GM12892 (cell line): ENCODE measurements at regions not wholly inside any gene's neighbourhood (a gene's known extent, or its start where the extent isn't known, plus 50 kb on each side); places are given as distances from the start of the nearest gene placed in this dataset.

Experiments
- DNase-seq: peaks from one replicate; pipeline ENCODE4 v3.0.0; 2011; ENCODE audit not compliant: insufficient read length
- FAIRE-seq: peaks from 2 replicates; lab custom pipeline; 2011; peaks lifted over from hg19 to GRCh38; lab: Jason Lieb, UNC
- POLR2A ChIP-seq: IDR thresholded peaks from 2 replicates; pipeline ENCODE4 v1.6.1; 2011; ENCODE audit warnings: low read depth, low read length, control low read depth
- POLR2AphosphoS5 ChIP-seq: IDR thresholded peaks from 2 replicates; pipeline ENCODE4 v1.6.1; 2011; ENCODE audit warnings: low read depth, low read length, control low read depth
- TAF1 ChIP-seq: IDR thresholded peaks from 2 replicates; pipeline ENCODE4 v1.6.1; 2011; ENCODE audit warnings: low read depth, mild to moderate bottlenecking, control low read depth, low read length, borderline replicate concordance

DNA sequence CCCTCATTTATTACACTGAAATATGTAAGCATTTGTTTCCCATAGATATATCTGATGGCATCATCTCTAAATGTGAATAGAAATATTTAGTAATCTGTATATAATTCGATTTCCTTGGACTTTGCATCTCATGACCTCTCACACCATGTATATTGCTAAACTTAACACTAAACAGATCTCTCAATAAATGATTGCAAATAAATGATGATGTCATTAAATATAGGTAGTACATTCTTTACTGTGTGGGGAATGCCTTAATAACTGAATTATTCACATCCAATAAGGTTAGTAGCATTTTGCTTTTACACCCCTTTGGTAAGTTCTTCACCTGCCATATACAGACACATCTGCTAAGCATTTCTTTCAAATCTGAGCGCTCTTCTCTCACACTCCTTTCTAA, 340.5 kb downstream of the FSCB start:
- no peak for DNase-seq
- TF ChIP-seq POLR2AphosphoS5 (no peak), POLR2A (no peak), TAF1 (no peak)
- FAIRE-seq, result no peak

DNA sequence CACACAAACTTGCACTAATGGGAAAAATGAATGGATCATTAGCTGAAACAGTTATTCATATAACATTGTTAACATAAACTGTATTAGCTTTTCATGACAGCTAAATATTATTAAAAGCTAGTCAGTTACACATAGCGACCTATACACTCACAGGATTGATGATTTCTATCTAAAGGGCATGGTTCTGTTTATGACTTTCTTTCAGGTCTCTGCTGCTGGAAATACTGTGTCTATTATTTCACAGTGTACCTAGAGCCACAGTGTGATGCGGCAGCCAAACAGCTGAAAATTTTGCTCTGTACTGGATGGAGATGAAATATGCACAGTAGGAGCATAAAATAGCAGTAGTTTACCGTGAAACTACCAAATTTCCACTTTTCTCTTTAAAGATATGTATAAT, 341.1 kb downstream of the FSCB start:
- no peak for DNase-seq
- no peak for FAIRE-seq

DNA sequence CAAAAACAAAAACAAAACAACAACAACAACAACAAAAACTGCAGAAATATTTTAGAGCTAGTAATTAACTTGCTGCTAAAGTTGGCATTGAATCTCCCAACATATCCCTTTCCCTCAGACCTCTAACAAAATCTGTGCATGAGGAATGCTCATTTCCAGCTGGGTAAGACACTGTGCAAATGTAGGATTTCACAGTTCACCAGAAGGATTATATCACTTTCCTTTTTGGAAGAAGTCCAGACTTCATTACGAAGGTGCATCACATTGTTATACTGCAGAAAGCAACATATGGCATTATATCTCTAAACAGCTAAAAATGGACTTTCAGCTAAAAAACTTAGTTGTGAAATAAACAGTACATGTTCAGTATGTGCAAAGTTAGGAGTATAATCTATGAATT, 341.8 kb downstream of the FSCB start:
- DNase-seq (no peak), FAIRE-seq (no peak)
- TF ChIP-seq POLR2AphosphoS5, result no peak
- TF ChIP-seq TAF1, result no peak

More for the DNA sequence above, 341.1 kb downstream of the FSCB start:
- TF ChIP-seq POLR2A (no peak), POLR2AphosphoS5 (no peak), TAF1 (no peak)

DNA sequence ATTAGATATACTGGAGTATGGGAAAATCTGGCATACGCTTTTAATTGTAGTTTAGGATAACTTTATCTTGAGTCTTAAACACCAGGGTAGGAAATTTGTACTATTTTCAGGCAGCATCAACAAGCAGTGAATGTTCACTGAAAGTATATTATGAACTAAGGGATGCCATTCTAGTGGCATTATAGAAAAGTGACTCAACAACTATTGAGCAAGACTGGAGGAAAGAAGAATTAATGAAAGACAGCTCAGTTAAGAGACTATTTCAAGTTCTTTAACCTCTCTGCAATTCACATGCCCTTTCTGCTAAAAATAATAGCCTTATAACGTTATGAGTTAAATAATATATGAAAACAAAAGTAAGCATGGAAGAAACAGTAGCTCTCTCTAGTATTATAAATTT, 343.1 kb downstream of the FSCB start:
- FAIRE-seq (no peak), DNase-seq (no peak)
- TF ChIP-seq TAF1 (no peak), POLR2AphosphoS5 (no peak), POLR2A (no peak)

DNA sequence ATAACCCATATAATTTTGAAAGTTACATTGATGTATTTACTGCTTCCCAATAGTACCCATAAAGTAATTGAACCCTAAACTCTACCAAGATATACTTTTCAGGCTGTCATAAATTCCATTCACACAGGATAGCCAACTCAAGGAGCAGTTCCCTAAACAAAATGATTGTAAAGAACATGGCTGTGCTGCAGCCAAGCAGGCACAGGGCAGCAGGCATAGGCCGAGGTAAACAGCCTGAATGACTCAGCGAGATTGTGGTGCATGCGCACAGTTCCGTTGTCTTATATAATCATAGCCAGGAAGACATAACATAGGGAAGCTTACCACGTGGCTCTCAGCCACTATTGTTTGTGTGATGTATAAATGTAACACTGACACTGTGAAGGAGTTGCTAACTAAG, 344.9 kb downstream of the FSCB start:
- no peak for FAIRE-seq
- no peak for TF ChIP-seq POLR2A
- DNase-seq, result no peak

DNA sequence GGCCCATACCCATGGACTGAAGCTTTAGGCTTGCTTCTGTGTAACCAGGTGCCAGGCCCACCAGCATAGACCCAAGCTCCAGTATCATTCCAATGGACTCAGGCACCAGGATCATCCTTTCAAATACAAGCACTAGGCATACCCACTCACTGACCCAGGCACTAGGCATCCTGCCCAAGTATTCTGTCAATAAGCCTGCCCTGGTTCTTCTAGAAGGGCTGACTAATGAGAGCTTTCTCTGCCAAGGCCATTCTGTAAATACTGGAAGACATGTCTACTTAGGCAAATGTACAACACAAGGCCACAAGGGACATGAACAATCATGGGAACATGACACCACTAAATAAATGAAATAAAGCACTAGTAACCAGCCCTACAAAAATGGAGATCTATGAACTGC, 352.2 kb downstream of the FSCB start:
- TF ChIP-seq POLR2A (no peak), POLR2AphosphoS5 (no peak), TAF1 (no peak)
- FAIRE-seq (no peak), DNase-seq (no peak)

DNA sequence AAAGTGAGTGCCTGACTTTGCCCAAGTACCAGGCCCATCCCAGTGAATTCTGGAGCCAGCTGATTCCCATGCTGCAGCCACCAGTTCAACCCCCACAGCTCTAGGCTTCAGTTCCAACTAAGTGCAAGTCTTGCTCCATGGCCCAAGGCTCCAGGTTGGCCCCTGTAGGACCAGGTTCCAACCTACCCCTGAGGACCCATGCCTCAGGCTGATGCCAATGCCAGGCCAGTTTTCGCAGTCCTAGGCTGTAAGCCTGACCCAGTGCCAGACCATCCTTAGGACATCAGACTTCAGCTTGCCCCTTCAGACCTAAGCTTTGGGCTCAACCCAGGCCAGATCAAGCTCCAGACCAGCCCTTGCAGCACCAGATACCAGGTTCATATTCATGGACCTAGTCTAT, 352.6 kb downstream of the FSCB start:
- no peak for DNase-seq
- TF ChIP-seq POLR2A, result no peak
- no peak for FAIRE-seq

DNA sequence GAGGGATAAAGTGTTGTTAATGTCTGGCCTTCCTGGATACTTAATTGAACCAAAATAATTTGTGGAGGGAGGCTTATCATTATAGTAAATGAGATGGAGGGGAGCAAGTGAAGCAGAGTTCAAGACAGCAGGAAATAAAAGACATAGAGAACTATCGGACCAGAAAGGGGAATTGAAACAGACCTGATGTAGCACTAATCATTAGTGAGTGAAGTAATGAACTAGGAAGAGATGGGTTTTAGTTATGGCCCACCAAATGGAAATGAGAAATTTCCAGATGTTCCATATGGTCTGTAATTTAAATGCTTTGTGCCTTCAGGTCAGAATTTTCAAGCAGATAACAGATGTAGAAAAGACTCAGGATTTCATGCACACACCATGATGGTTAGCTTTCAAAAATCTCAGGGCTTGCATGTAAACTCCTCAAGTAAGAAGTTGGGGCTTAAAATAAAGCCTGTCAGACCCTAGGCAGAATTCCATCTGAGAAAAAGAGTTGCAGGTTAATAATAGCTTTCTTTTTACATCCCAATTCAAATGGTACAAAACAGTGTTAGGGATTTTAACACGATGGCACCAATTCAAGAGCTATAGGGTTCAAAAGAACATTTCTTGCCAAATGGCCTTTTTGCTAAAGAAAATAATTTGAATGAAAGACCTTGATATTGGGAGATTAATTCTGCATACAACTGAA, 355.8 kb downstream of the FSCB start:
- no peak for FAIRE-seq
- DNase-seq, result no peak
- TF ChIP-seq POLR2AphosphoS5 (no peak), TAF1 (no peak), POLR2A (no peak)

DNA sequence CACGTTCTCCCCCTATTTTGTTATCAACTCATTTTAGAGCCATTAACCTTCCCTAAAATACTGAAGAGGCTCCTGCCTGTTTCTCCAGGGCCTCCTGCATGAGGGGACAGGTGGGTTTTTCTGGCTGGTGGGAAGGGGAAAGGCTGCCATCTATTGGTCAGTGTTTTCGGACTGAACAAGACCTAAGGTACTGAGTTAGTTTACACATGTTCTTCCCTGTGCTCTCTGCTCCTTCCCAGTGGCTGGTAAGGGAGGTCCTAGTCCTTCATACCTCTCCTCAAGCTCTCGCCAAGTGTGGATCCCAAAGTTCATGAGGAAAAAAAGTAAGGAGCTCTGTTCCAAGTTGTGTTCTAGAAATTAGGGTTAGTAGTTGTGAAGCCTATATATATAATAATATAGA, 357.5 kb downstream of the FSCB start:
- no peak for TF ChIP-seq POLR2A
- TF ChIP-seq TAF1, result no peak
- TF ChIP-seq POLR2AphosphoS5, result no peak
- DNase-seq (no peak), FAIRE-seq (no peak)

DNA sequence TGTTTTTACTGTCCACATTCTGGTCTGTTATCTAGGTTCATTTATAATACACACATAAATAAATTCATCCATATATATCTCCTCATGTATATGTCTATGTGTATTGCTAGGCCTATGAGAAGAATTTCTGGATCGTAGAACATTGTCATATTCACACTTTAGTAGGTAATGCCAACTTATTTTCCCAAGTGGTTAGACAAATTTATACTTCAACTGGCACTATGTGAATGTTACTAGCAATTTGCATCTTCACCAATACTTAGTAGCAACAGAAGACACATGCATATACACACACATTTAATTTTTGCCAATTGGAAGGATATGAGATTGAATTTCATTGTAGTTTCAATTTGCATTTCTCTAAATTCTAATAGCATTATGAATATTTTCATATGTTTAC, 365.1 kb downstream of the FSCB start:
- no peak for TF ChIP-seq POLR2A
- TF ChIP-seq POLR2AphosphoS5, result no peak
- DNase-seq, result no peak
- no peak for FAIRE-seq

DNA sequence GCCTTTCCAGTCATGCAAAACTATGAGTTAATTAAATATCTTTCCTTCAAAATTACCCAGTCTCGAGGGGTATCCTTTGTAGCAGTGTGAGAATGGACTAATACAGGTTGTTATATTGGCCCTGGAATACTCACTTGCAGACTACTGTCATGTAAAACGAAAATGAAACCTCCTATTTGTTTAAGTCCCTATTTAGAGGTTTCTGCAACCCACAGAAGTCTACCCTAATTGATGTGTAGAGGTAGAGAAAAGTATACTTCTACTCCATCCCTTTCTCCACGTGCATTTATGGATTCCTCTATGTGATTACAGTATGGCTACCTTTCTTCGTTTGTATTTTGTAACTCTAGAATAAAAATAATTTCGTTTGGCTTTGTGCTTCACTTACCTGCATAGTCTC, 371.1 kb downstream of the FSCB start:
- FAIRE-seq (no peak), DNase-seq (no peak)
- TF ChIP-seq TAF1 (no peak), POLR2AphosphoS5 (no peak), POLR2A (no peak)

DNA sequence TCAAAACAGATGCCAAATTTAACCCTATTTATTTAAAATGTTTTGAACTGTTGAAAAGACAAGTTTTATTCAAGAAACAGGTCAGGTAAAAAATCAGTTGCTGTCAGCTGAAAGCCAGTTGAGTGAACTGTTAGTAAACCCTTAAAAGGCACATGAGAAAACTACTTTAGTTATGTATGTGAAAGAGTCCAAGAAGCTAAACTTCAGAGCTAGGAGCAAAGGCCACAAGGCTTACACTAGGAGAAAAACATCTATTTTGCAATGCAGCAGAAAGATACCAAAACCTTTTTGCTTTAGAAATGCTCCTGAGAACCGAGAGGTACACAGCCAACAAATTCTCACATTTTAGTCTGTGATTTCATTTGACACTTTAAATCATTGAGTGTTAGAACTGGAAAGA, 375.2 kb downstream of the FSCB start:
- TF ChIP-seq TAF1 (no peak), POLR2AphosphoS5 (no peak), POLR2A (no peak)
- DNase-seq, result no peak
- FAIRE-seq, result no peak
